Caco-2 (cell line): ENCODE measurements at regions not wholly inside any gene's neighbourhood (a gene's known extent, or its start where the extent isn't known, plus 50 kb on each side); places are given as distances from the start of the nearest gene placed in this dataset.

Experiments used
- BruUV-seq: library from RNA; stranded (reverse); fragments of 400-500 nt; replicated peaks from 2 replicates; lab custom pipeline; 2021; lab: Mats Ljungman, UMichigan
- CTCF ChIA-PET: fragments of 300-600 bp; sonication (Branson Sonifier 250); formaldehyde crosslinking; loops from one replicate; lab custom pipeline; 2022; ENCODE audit warnings: antibody characterized with exemption; lab: Charles Lee
- POLR2A ChIA-PET: fragments of 300-600 bp; sonication (Branson Sonifier 250); formaldehyde crosslinking; loops from one replicate; lab custom pipeline; 2022; ENCODE audit warnings: antibody characterized with exemption; lab: Charles Lee
- DNase-seq, 2 experiments: peaks; one replicate each; pipeline versions ENCODE4 v3.0.0 to v3.0.0-alpha.2; 2020 to 2022
- H3K27me3 ChIP-seq: replicated peaks from 2 replicates; pipeline ENCODE4 v1.6.0; 2011; ENCODE audit warnings: low read length; ENCODE audit not compliant: control insufficient read depth, insufficient read depth
- H3K36me3 ChIP-seq: 2 replicates; pipeline ENCODE4 v1.5.1; 2011; ENCODE audit warnings: low read length; ENCODE audit not compliant: control insufficient read depth, insufficient read depth
- H3K4me1 ChIP-seq: fragments of 250-450 bp; sonication (Bioruptor Pico); 2 replicates; pipeline ENCODE4 v1.5.1; 2020; ENCODE audit warnings: mild to moderate bottlenecking
- H3K4me3 ChIP-seq: 2 replicates; pipeline ENCODE4 v1.5.1; 2011; ENCODE audit warnings: low read depth, mild to moderate bottlenecking, control low read depth, low read length
- H3K9me3 ChIP-seq: fragments of 250-450 bp; sonication (Bioruptor Pico); 2 replicates; pipeline ENCODE4 v1.5.1; 2020; ENCODE audit warnings: mild to moderate bottlenecking, moderate library complexity
- H3K27ac Mint-ChIP-seq: one replicate; pipeline ENCODE4 v1.8.0; 2022; ENCODE audit warnings: mixed read lengths; ENCODE audit not compliant: unreplicated experiment
- H3K27me3 Mint-ChIP-seq: one replicate; pipeline ENCODE4 v1.8.0; 2022; ENCODE audit warnings: mixed read lengths; ENCODE audit not compliant: insufficient read depth, unreplicated experiment
- H3K36me3 Mint-ChIP-seq: one replicate; pipeline ENCODE4 v1.8.0; 2022; ENCODE audit warnings: mild to moderate bottlenecking, mixed read lengths; ENCODE audit not compliant: insufficient read depth, unreplicated experiment
- H3K4me1 Mint-ChIP-seq: one replicate; pipeline ENCODE4 v1.8.0; 2022; ENCODE audit warnings: low read depth, mixed read lengths; ENCODE audit not compliant: unreplicated experiment
- H3K4me3 Mint-ChIP-seq: one replicate; pipeline ENCODE4 v1.8.0; 2022; ENCODE audit warnings: mild to moderate bottlenecking, moderate library complexity, mixed read lengths; ENCODE audit not compliant: unreplicated experiment
- H3K9me3 Mint-ChIP-seq: one replicate; pipeline ENCODE4 v1.8.0; 2022; ENCODE audit warnings: mixed read lengths; ENCODE audit not compliant: unreplicated experiment
- CTCF ChIP-seq, 2 experiments: fragments of 200-600 bp in 1 of 2; IDR thresholded peaks; 1 replicate in 1 of 2; 2 replicates in 1 of 2; pipeline versions ENCODE4 v1.5.1 to v1.8.0; 2011 to 2022; ENCODE audit warnings: antibody characterized with exemption in 1 of 2, control low read depth in 1 of 2, inconsistent platforms in 1 of 2, low read depth in 1 of 2, low read length in 1 of 2, mild to moderate bottlenecking in 1 of 2, moderate library complexity in 1 of 2; ENCODE audit not compliant: insufficient read depth in 1 of 2, severe bottlenecking in 1 of 2, unreplicated experiment in 1 of 2
- intact Hi-C: fragments of 100-400 bp; cut with micrococcal nuclease; formaldehyde crosslinking; loops from one replicate; pipeline ENCODE4 v1.10.0; 2022; ENCODE audit not compliant: unreplicated experiment

DNA sequence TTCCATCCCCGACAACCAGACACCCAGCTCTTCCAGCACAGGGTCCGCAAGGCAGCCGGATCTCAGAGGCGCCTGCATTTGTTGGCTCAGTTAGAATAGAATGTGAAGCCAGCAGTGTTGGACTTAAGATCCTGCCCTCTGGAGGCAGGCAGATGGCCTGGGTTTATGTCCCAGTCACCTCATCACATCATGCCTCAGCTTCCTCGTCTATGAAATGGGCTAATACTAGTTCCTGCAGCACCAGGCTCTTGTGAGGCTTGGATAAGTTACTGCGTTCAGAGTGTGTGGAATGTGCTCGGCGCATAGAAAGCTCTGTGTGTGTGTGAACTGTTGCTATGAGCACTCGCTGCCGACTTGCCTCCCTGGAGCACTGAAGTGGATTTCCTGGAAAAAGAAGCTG, 202.5 kb upstream of the GPR26 start:
- Histone ChIP-seq H3K36me3 (no peaks in the 10 kb centered on the region), H3K4me3 (no peak overlapping the region), H3K27me3 (no peaks in the 10 kb centered on the region), H3K4me1 (no peaks in the 10 kb centered on the region), H3K9me3 (no peaks in the 10 kb centered on the region)
- intact Hi-C loops, result no loop called here
- peaks cover 18% of the 10 kb centered on the region for H3K27me3 Mint-ChIP-seq
- TF ChIP-seq CTCF (IDR thresholded peaks at IDR 0.05; ENCODE audit: insufficient read depth in 1 of 2, low read depth in 1 of 2, low read length in 1 of 2, severe bottlenecking in 1 of 2, unreplicated experiment in 1 of 2), result no peak
- DNase-seq, result no peak
- no peaks in the 10 kb centered on the region for H3K9me3 Mint-ChIP-seq
- no peak overlapping the region for H3K27ac Mint-ChIP-seq
- H3K36me3 Mint-ChIP-seq, result no peaks in the 10 kb centered on the region
- no peaks in the 10 kb centered on the region for H3K4me1 Mint-ChIP-seq
- no TSS peak for BruUV-seq
- CTCF ChIA-PET, result no interaction called here
- H3K4me3 Mint-ChIP-seq, result no peak overlapping the region
- POLR2A ChIA-PET, result no interaction called here

DNA sequence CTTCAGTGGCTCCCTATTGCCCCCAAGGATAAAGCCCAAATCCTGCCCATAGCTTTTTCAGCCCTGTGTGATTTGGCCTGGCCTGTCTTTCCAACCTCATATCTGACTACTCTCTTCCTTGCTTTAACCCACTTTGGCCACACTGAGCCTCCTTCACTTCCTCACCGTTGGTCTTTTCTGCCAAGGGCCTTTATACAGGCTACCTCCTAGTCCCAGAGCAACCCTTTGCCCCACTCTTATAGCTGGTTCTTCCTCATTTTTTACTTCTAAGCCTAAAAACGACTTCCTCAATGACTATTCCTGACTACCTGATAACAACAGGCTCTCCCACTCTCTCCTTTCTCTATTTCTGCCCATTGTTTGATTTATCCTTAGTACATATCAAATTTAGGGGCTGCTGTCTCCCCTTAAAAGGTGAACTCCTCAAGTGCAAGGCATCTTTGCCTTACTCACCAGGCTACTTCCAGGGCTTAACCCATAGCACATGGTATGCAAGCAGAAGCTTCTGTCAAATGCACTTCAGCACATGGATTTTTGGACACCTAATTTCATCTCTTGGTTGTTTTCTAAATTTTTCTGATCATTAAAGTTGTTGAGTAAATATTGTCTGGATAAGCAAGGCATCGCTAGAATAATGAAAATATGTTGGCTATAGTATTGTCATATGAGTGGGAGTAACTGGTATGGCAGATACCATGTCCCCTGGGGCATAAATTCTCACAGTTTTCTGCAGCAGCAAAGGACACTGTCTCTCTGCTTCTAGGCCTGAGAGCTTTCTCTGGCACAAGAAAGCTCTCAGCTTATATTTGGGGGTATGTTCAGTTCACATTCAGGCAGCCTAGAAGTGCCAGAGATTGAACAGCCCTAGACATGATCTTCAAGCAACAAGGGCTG, 201.5 kb upstream of the GPR26 start:
- no peak overlapping the region for H3K4me3 Mint-ChIP-seq
- H3K27ac Mint-ChIP-seq, result no peak overlapping the region
- no peak for TF ChIP-seq CTCF (IDR thresholded peaks at IDR 0.05; ENCODE audit: insufficient read depth in 1 of 2, low read depth in 1 of 2, low read length in 1 of 2, severe bottlenecking in 1 of 2, unreplicated experiment in 1 of 2)
- intact Hi-C loops, result no loop called here
- H3K36me3 ChIP-seq, result no peaks in the 10 kb centered on the region
- ChIA-PET POLR2A (no interaction called here), CTCF (no interaction called here)
- BruUV-seq, result no TSS peak
- no peaks in the 10 kb centered on the region for H3K4me1 Mint-ChIP-seq
- H3K4me1 ChIP-seq, result no peaks in the 10 kb centered on the region
- no peaks in the 10 kb centered on the region for H3K9me3 Mint-ChIP-seq
- no peak for DNase-seq
- H3K36me3 Mint-ChIP-seq, result no peaks in the 10 kb centered on the region
- peaks cover 20% of the 10 kb centered on the region for H3K27me3 Mint-ChIP-seq
- no peaks in the 10 kb centered on the region for H3K9me3 ChIP-seq
- no peak overlapping the region for H3K4me3 ChIP-seq
- H3K27me3 ChIP-seq, result no peaks in the 10 kb centered on the region

DNA sequence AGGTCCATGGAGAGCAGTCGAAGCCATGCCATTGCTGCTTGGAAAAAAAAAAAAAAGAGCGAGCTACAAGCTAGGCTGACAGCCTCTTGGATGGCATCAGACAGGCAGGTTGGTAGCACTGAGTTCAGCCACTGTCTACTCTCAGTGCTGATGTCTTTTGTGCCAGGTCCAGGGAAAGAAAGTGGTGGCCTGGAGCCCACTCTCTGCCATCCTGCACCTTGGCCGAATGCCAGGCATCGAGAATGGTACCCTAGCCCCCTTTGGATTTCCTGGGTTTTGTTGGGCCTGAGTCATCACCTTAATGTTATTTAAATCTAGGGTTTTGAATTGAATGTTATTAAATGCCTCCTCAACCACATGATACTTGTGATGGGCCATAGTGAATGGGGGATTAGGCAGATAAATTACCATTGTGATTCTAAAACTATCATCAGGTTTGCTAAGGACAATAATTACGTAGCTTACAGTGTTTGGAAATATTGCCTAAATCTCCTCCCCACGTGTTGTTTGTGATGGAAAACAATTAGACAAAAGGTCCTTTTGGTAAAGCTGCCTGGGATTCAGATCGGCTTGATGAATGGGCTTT, 195.7 kb upstream of the GPR26 start:
- CTCF ChIA-PET, result no interaction called here
- intact Hi-C loops, result no loop called here
- no peaks in the 10 kb centered on the region for H3K4me1 ChIP-seq
- POLR2A ChIA-PET, result no interaction called here
- DNase-seq, result no peak
- no TSS peak for BruUV-seq
- H3K4me1 Mint-ChIP-seq, result no peaks in the 10 kb centered on the region
- no peaks in the 10 kb centered on the region for H3K36me3 Mint-ChIP-seq
- H3K4me3 ChIP-seq, result no peak overlapping the region
- H3K27me3 Mint-ChIP-seq, result peaks cover 18% of the 10 kb centered on the region
- H3K27me3 ChIP-seq, result no peaks in the 10 kb centered on the region; the same call in 1 of the 2 replicates
- no peaks in the 10 kb centered on the region for H3K36me3 ChIP-seq
- H3K9me3 Mint-ChIP-seq, result no peaks in the 10 kb centered on the region
- no peak overlapping the region for H3K4me3 Mint-ChIP-seq
- H3K27ac Mint-ChIP-seq, result no peak overlapping the region
- no peak for TF ChIP-seq CTCF (IDR thresholded peaks at IDR 0.05; ENCODE audit: insufficient read depth in 1 of 2, low read depth in 1 of 2, low read length in 1 of 2, severe bottlenecking in 1 of 2, unreplicated experiment in 1 of 2)
- H3K9me3 ChIP-seq, result no peaks in the 10 kb centered on the region
